Kidney (tissue), 13 donors: ENCODE measurements at regions not wholly inside any gene's neighbourhood (a gene's known extent, or its start where the extent isn't known, plus 50 kb on each side); places are given as distances from the start of the nearest gene placed in this dataset.
"Not testable (repeated sequence)": the region's sequence is repeated elsewhere in the genome, so short reads cannot be mapped to it uniquely, and the experiment has no call there.

Source experiments
- DNase-seq, 5 donors: peaks; one replicate each; pipeline ENCODE4 v3.0.0-alpha.2; 2013 to 2020
- FAIRE-seq: peaks from 2 replicates; lab custom pipeline; 2012; peaks lifted over from hg19 to GRCh38; lab: Jason Lieb, UNC
- H3K27ac ChIP-seq, 2 donors: one replicate each; pipeline ENCODE4 v1.7.0; 2013; ENCODE audit warnings: low read depth in 2 of 2, low read length in 2 of 2, inconsistent platforms in 1 of 2
- H3K27me3 ChIP-seq: one replicate; pipeline ENCODE4 v1.7.1; 2013; ENCODE audit warnings: low read length, inconsistent platforms; ENCODE audit not compliant: control insufficient read depth, insufficient read depth
- H3K36me3 ChIP-seq, 3 donors: one replicate each; pipeline versions ENCODE4 v1.7.0 to v1.7.1; 2013; ENCODE audit warnings: low read length in 3 of 3, control low read depth in 1 of 3, inconsistent platforms in 1 of 3; ENCODE audit not compliant: insufficient read depth in 3 of 3, control insufficient read depth in 2 of 3
- H3K4me1 ChIP-seq, 3 donors: one replicate each; pipeline versions ENCODE4 v1.7.0 to v1.7.1; 2013; ENCODE audit warnings: low read length in 3 of 3, inconsistent platforms in 1 of 3, low read depth in 1 of 3; ENCODE audit not compliant: control insufficient read depth in 2 of 3, insufficient read depth in 2 of 3
- H3K4me3 ChIP-seq, 3 donors: one replicate each; pipeline versions ENCODE4 v1.7.0 to v1.8.1; 2013; ENCODE audit warnings: low read length in 3 of 3, control low read depth in 1 of 3, inconsistent platforms in 1 of 3
- H3K9ac ChIP-seq, 3 donors: one replicate each; pipeline versions ENCODE4 v1.7.0 to v1.7.1; 2013; ENCODE audit warnings: low read length in 3 of 3, control low read depth in 1 of 3, inconsistent platforms in 1 of 3
- H3K9me3 ChIP-seq, 3 donors: one replicate each; pipeline versions ENCODE4 v1.7.0 to v1.7.1; 2013; ENCODE audit warnings: low read length in 3 of 3, control low read depth in 1 of 3, inconsistent platforms in 1 of 3; ENCODE audit not compliant: control insufficient read depth in 2 of 3, insufficient read depth in 1 of 3
- intact Hi-C: fragments of 100-400 bp; cut with DNase I; formaldehyde crosslinking; loops from one replicate; pipeline ENCODE4 v1.11.1; 2022
- TF ChIP-seq, protein P1 (sequence below): IDR thresholded peaks from 3 replicates; pipeline ENCODE4 v1.5.1; 2012; ENCODE audit warnings: mild to moderate bottlenecking, moderate library complexity, borderline replicate concordance; ENCODE audit not compliant: insufficient read depth; ENCODE audit errors: extremely low read depth
- donor health status: control.
- donor health status: control.
- donor health status: control.
- donor health status: control.
- donor health status: control.
- donor health status: DM: yes; HTN: yes; CAD: no.
- donor health status: Normal renal cell carcinoma (clear cell type).

DNA sequence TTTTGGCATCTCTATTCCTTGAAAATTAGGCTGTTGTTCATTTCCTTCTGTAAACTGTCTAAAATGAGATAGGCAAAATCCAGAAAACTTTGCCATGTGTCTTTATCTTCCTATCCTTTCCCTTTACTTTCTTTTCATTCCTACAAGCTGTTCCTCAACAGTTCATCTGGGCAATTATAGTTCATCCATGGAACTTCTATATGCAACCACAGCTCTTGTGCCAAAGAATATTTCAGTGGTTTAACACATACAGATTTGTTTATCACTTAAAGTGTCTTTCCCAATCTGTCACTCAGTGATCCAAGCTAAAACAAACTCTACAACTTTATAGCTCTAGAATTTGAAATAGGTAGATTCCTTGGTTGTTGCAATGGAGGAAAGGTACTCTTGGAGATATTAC is 230.3 kb upstream of the EPHA6 start:
- TF ChIP-seq, protein P1, sequence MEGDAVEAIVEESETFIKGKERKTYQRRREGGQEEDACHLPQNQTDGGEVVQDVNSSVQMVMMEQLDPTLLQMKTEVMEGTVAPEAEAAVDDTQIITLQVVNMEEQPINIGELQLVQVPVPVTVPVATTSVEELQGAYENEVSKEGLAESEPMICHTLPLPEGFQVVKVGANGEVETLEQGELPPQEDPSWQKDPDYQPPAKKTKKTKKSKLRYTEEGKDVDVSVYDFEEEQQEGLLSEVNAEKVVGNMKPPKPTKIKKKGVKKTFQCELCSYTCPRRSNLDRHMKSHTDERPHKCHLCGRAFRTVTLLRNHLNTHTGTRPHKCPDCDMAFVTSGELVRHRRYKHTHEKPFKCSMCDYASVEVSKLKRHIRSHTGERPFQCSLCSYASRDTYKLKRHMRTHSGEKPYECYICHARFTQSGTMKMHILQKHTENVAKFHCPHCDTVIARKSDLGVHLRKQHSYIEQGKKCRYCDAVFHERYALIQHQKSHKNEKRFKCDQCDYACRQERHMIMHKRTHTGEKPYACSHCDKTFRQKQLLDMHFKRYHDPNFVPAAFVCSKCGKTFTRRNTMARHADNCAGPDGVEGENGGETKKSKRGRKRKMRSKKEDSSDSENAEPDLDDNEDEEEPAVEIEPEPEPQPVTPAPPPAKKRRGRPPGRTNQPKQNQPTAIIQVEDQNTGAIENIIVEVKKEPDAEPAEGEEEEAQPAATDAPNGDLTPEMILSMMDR, result no peak
- Histone ChIP-seq H3K4me1 (no peaks in the 10 kb centered on the region), H3K36me3 (no peaks in the 10 kb centered on the region), H3K27ac (no peak overlapping the region), H3K27me3 (no peaks in the 10 kb centered on the region), H3K9ac (no peak overlapping the region), H3K9me3 (no peaks in the 10 kb centered on the region), H3K4me3 (no peak overlapping the region)
- DNase-seq (no peak), FAIRE-seq (no peak)
- intact Hi-C loops, result no loop called here

GRCh38 chr3:96606865-96607264 is 207.5 kb upstream of the EPHA6 start:
- H3K4me3 ChIP-seq, H3K27me3 ChIP-seq, H3K36me3 ChIP-seq, H3K4me1 ChIP-seq, H3K9me3 ChIP-seq, intact Hi-C loops, H3K27ac ChIP-seq, DNase-seq, FAIRE-seq, H3K9ac ChIP-seq: not testable (repeated sequence)

- Histone ChIP-seq H3K27me3 (no peaks in the 10 kb centered on the region), H3K9ac (no peak overlapping the region), H3K4me3 (no peak overlapping the region), H3K9me3 (no peaks in the 10 kb centered on the region), H3K36me3 (no peaks in the 10 kb centered on the region), H3K27ac (no peak overlapping the region), H3K4me1 (no peaks in the 10 kb centered on the region)
- intact Hi-C loops, result no loop called here
- FAIRE-seq (no peak), DNase-seq (peak in 3 of 5 donors; percentile 9 to 47 (median 30))
- TF ChIP-seq, protein P1, result no peak
Measured at GRCh38 chr3:96619475-96619874, 194.9 kb upstream of the EPHA6 start.

DNA sequence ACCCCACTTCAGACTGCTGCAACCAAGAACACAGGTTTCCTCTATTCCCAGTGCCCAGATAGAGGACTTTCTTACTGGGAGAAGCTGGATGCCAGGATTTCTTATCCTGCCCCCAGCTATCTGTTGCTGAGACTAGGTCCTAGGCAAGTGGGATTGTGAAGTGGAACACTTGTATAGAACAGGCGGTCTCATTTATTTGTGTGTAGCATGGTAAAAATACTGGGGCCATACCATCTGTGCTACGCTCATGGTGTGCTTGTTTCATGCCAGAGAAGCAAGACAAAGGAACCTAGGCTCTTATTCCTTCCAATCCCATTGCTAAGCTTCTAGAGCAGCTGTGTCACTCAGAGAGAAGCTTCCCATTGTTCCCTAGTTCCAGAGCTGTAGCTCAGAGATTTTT is 191.5 kb upstream of the EPHA6 start:
- DNase-seq (no peak), FAIRE-seq (no peak)
- Histone ChIP-seq H3K9me3 (no peaks in the 10 kb centered on the region), H3K4me3 (no peak overlapping the region), H3K4me1 (no peaks in the 10 kb centered on the region), H3K36me3 (no peaks in the 10 kb centered on the region), H3K27me3 (no peaks in the 10 kb centered on the region), H3K9ac (no peak overlapping the region), H3K27ac (no peak overlapping the region)
- intact Hi-C loops, result no loop called here
- TF ChIP-seq, protein P1, result no peak
